ENCODE measurements at regions not wholly inside any gene's neighbourhood (a gene's known extent, or its start where the extent isn't known, plus 50 kb on each side); places are given as distances from the start of the nearest gene placed in this dataset.

- Histone ChIP-seq H3K27ac (no peak overlapping the region), H3K4me3 (no peak overlapping the region), H3K9me3 (no peaks in the 10 kb centered on the region), H3K36me3 (no peaks in the 10 kb centered on the region), H3K4me1 (no peaks in the 10 kb centered on the region), H3K27me3 (peaks cover 0 to 3% of the 10 kb centered on the region in 2 donors)
- intact Hi-C loops (cut with DNase I; ENCODE audit: low total_unique reads): no loop called here
- no peak for DNase-seq
- no peak for TF ChIP-seq CTCF (IDR thresholded peaks at IDR 0.05)
These were observed 181.9 kb upstream of the CHD6 start for GRCh38 chr20:41800040-41800439.

- no peaks in the 10 kb centered on the region for H3K4me1 ChIP-seq
- no peaks in the 10 kb centered on the region for H3K36me3 ChIP-seq
- H3K27ac ChIP-seq: no peak overlapping the region
- intact Hi-C loops (cut with DNase I; ENCODE audit: low total_unique reads): no loop called here
- no peaks in the 10 kb centered on the region for H3K9me3 ChIP-seq
- no peak for TF ChIP-seq CTCF (IDR thresholded peaks at IDR 0.05)
- DNase-seq: no peak
- H3K4me3 ChIP-seq: no peak overlapping the region
- H3K27me3 ChIP-seq: peaks cover 0 to 3% of the 10 kb centered on the region in 2 donors
These were observed 180.8 kb upstream of the CHD6 start for GRCh38 chr20:41798930-41799502.

- Histone ChIP-seq H3K36me3 (no peaks in the 10 kb centered on the region), H3K4me1 (no peaks in the 10 kb centered on the region), H3K27me3 (no peaks in the 10 kb centered on the region), H3K27ac (no peak overlapping the region), H3K9me3 (no peaks in the 10 kb centered on the region), H3K4me3 (no peak overlapping the region)
- DNase-seq: no peak
- intact Hi-C loops (cut with DNase I; ENCODE audit: low total_unique reads): no loop called here
- no peak for TF ChIP-seq CTCF (IDR thresholded peaks at IDR 0.05)
These were observed 168.0 kb upstream of the CHD6 start for GRCh38 chr20:41786158-41786557.

GRCh38 chr20:41784209-41784958, 166.2 kb upstream of the CHD6 start:
- Histone ChIP-seq H3K4me1 (no peaks in the 10 kb centered on the region), H3K4me3 (no peak overlapping the region), H3K9me3 (no peaks in the 10 kb centered on the region), H3K27ac (no peak overlapping the region), H3K36me3 (no peaks in the 10 kb centered on the region), H3K27me3 (no peaks in the 10 kb centered on the region)
- DNase-seq: no peak
- no peak for TF ChIP-seq CTCF (IDR thresholded peaks at IDR 0.05)
- intact Hi-C loops (cut with DNase I; ENCODE audit: low total_unique reads): no loop called here

- TF ChIP-seq CTCF (IDR thresholded peaks at IDR 0.05): no peak
- Histone ChIP-seq H3K27ac (no peak overlapping the region), H3K4me1 (no peaks in the 10 kb centered on the region), H3K36me3 (no peaks in the 10 kb centered on the region), H3K27me3 (no peaks in the 10 kb centered on the region), H3K9me3 (no peaks in the 10 kb centered on the region), H3K4me3 (no peak overlapping the region)
- intact Hi-C loops (cut with DNase I; ENCODE audit: low total_unique reads): no loop called here
- no peak for DNase-seq
These were observed 165.4 kb upstream of the CHD6 start for GRCh38 chr20:41783423-41784208.

Data from tibial artery (tissue), 4 donors.